ENCODE measurements at regions not wholly inside any gene's neighbourhood (a gene's known extent, or its start where the extent isn't known, plus 50 kb on each side); places are given as distances from the start of the nearest gene placed in this dataset.

DNA sequence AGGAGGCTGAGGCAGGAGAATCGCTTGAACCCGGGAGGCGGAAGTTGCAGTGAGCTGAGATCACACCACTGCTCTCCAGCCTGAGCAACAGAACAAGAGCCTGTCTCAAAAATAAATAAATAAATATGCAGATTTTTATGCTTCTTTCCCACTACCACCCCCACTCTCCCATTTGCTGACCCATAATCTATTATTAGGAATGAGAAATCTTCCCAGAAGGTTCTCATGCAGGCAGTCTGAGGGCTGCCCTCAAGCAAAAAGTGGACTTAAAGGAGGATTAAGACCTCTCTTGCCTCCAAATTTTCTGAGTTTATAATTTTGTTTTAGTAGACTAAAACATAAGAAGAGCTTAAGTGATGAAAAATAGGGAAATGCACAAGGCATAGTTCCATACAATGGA is 85.2 kb upstream of the TOMM7 start:
- TF ChIP-seq POLR2AphosphoS5 (IDR thresholded peaks at IDR 0.05) (no peak), EZH2 (IDR thresholded peaks at IDR 0.05; ENCODE audit: borderline replicate concordance, insufficient read depth, low read length, poor library complexity, severe bottlenecking) (no peak), EP300 (conservative IDR thresholded peaks at IDR 0.05; ENCODE audit: poor library complexity, severe bottlenecking) (no peak), SMC3 (conservative IDR thresholded peaks at IDR 0.05; ENCODE audit: poor library complexity) (no peak), TAF1 (IDR thresholded peaks at IDR 0.05; ENCODE audit: low read depth) (no peak), MXI1 (conservative IDR thresholded peaks at IDR 0.05; ENCODE audit: poor library complexity, severe bottlenecking) (no peak), RAD21 (conservative IDR thresholded peaks at IDR 0.05) (no peak)
- TF ChIP-seq, protein P1, sequence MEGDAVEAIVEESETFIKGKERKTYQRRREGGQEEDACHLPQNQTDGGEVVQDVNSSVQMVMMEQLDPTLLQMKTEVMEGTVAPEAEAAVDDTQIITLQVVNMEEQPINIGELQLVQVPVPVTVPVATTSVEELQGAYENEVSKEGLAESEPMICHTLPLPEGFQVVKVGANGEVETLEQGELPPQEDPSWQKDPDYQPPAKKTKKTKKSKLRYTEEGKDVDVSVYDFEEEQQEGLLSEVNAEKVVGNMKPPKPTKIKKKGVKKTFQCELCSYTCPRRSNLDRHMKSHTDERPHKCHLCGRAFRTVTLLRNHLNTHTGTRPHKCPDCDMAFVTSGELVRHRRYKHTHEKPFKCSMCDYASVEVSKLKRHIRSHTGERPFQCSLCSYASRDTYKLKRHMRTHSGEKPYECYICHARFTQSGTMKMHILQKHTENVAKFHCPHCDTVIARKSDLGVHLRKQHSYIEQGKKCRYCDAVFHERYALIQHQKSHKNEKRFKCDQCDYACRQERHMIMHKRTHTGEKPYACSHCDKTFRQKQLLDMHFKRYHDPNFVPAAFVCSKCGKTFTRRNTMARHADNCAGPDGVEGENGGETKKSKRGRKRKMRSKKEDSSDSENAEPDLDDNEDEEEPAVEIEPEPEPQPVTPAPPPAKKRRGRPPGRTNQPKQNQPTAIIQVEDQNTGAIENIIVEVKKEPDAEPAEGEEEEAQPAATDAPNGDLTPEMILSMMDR (IDR thresholded peaks at IDR 0.05; ENCODE audit: poor library complexity, severe bottlenecking): no peak
- TF ChIP-seq, protein P2, sequence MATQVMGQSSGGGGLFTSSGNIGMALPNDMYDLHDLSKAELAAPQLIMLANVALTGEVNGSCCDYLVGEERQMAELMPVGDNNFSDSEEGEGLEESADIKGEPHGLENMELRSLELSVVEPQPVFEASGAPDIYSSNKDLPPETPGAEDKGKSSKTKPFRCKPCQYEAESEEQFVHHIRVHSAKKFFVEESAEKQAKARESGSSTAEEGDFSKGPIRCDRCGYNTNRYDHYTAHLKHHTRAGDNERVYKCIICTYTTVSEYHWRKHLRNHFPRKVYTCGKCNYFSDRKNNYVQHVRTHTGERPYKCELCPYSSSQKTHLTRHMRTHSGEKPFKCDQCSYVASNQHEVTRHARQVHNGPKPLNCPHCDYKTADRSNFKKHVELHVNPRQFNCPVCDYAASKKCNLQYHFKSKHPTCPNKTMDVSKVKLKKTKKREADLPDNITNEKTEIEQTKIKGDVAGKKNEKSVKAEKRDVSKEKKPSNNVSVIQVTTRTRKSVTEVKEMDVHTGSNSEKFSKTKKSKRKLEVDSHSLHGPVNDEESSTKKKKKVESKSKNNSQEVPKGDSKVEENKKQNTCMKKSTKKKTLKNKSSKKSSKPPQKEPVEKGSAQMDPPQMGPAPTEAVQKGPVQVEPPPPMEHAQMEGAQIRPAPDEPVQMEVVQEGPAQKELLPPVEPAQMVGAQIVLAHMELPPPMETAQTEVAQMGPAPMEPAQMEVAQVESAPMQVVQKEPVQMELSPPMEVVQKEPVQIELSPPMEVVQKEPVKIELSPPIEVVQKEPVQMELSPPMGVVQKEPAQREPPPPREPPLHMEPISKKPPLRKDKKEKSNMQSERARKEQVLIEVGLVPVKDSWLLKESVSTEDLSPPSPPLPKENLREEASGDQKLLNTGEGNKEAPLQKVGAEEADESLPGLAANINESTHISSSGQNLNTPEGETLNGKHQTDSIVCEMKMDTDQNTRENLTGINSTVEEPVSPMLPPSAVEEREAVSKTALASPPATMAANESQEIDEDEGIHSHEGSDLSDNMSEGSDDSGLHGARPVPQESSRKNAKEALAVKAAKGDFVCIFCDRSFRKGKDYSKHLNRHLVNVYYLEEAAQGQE (IDR thresholded peaks at IDR 0.05; ENCODE audit: borderline replicate concordance): no peak

Measured in neural cell (in vitro differentiated cells).